Fibroblast of skin of back (primary cell): ENCODE measurements at regions not wholly inside any gene's neighbourhood (a gene's known extent, or its start where the extent isn't known, plus 50 kb on each side); places are given as distances from the start of the nearest gene placed in this dataset.
"Not testable (repeated sequence)": the region's sequence is repeated elsewhere in the genome, so short reads cannot be mapped to it uniquely, and the experiment has no call there.

ENCODE experiments used
- DNase-seq: peaks from one replicate; pipeline ENCODE4 v3.0.0-alpha.2; 2013

- DNase-seq, result no peak
Measured at GRCh38 chr1:83118472-83118871, 880.5 kb downstream of the TTLL7 start.

GRCh38 chr1:83117030-83117429 is 881.9 kb downstream of the TTLL7 start:
- not testable (repeated sequence) for DNase-seq

- DNase-seq, result no peak
Measured at GRCh38 chr1:83115785-83116184, 883.1 kb downstream of the TTLL7 start.

- no peak for DNase-seq
Measured at GRCh38 chr1:83114136-83114834, 884.6 kb downstream of the TTLL7 start.

GRCh38 chr1:83113652-83114051 is 885.3 kb downstream of the TTLL7 start:
- DNase-seq, result peak; percentile 17

GRCh38 chr1:83112248-83112885 is 886.6 kb downstream of the TTLL7 start:
- no peak for DNase-seq

- DNase-seq, result no peak
Measured at GRCh38 chr1:83110156-83110555, 888.8 kb downstream of the TTLL7 start.

GRCh38 chr1:83109692-83110091 is 889.2 kb downstream of the TTLL7 start:
- no peak for DNase-seq

GRCh38 chr1:83104558-83104957 is 894.4 kb downstream of the TTLL7 start:
- DNase-seq, result no peak

- DNase-seq, result peak; percentile 64
Measured at GRCh38 chr1:83103341-83103740, 895.6 kb downstream of the TTLL7 start.

GRCh38 chr1:83102630-83103071 is 896.3 kb downstream of the TTLL7 start:
- DNase-seq, result peak; percentile 86

- DNase-seq, result peak; percentile 57
Measured at GRCh38 chr1:83101406-83101805, 897.5 kb downstream of the TTLL7 start.

GRCh38 chr1:83100133-83100532 is 898.8 kb downstream of the TTLL7 start:
- DNase-seq, result no peak

GRCh38 chr1:83098791-83099190 is 900.1 kb downstream of the TTLL7 start:
- no peak for DNase-seq

GRCh38 chr1:83098131-83098530 is 900.8 kb downstream of the TTLL7 start:
- peak; percentile 8 for DNase-seq

- DNase-seq, result no peak
Measured at GRCh38 chr1:83097715-83098114, 901.2 kb downstream of the TTLL7 start.

- no peak for DNase-seq
Measured at GRCh38 chr1:83095570-83095969, 903.4 kb downstream of the TTLL7 start.

- no peak for DNase-seq
Measured at GRCh38 chr1:83090195-83090594, 908.7 kb downstream of the TTLL7 start.

GRCh38 chr1:83087851-83088250 is 911.1 kb downstream of the TTLL7 start:
- no peak for DNase-seq

GRCh38 chr1:83086986-83087512 is 911.9 kb downstream of the TTLL7 start:
- no peak for DNase-seq

- DNase-seq, result peak; percentile 43
Measured at GRCh38 chr1:83086346-83086745, 912.6 kb downstream of the TTLL7 start.

- DNase-seq, result no peak
Measured at GRCh38 chr1:83083589-83084224, 915.2 kb downstream of the TTLL7 start.

- DNase-seq, result no peak
Measured at GRCh38 chr1:83077411-83077810, 921.5 kb downstream of the TTLL7 start.

- no peak for DNase-seq
Measured at GRCh38 chr1:83075107-83075506, 923.8 kb downstream of the TTLL7 start.
